Kidney epithelial cell (primary cell): ENCODE measurements at regions not wholly inside any gene's neighbourhood (a gene's known extent, or its start where the extent isn't known, plus 50 kb on each side); places are given as distances from the start of the nearest gene placed in this dataset.
A peak's percentile ranks its signal among the peaks of the same experiment; 100 is the strongest.

ENCODE experiments used
- DNase-seq: peaks from one replicate; pipeline ENCODE4 v3.0.0-alpha.2; 2010; ENCODE audit warnings: low read depth
- H3K27me3 ChIP-seq: 2 replicates; pipeline ENCODE4 v1.6.0; 2011; ENCODE audit warnings: low read length; ENCODE audit not compliant: control insufficient read depth, insufficient read depth
- H3K36me3 ChIP-seq: 2 replicates; pipeline ENCODE4 v1.5.1; 2011; ENCODE audit warnings: low read length; ENCODE audit not compliant: control insufficient read depth, insufficient read depth
- H3K4me3 ChIP-seq: 2 replicates; pipeline ENCODE4 v1.5.1; 2011; ENCODE audit warnings: low read depth, mild to moderate bottlenecking, control low read depth, low read length
- TF ChIP-seq, protein P1 (sequence below): IDR thresholded peaks from 2 replicates; pipeline ENCODE4 v1.5.1; 2011; ENCODE audit warnings: mild to moderate bottlenecking, moderate library complexity, low read length, control low read depth, inconsistent platforms; ENCODE audit not compliant: insufficient read depth, poor library complexity, severe bottlenecking

DNA sequence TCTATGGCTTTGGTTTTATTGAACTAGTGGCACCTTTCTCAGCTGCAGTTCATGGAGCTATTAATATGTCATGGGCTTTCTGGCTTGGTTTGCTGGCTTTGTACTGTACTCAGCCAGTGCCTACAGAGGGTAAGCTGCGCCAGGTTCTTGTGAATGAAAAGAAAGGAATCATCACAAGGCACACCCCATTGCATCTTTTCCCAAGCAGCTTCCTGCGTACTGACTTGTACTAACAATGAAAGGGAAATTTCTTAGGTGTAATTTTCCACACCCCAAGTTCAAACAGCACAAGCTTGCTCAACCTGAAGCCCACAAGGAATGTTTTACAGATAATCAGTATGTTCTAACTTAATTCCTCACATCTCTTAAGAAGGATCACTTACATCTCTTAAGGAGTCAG is 78.0 kb upstream of the TNFSF18 start:
- Histone ChIP-seq H3K4me3 (no peak overlapping the region), H3K27me3 (no peaks in the 10 kb centered on the region), H3K36me3 (no peaks in the 10 kb centered on the region)
- TF ChIP-seq, protein P1, sequence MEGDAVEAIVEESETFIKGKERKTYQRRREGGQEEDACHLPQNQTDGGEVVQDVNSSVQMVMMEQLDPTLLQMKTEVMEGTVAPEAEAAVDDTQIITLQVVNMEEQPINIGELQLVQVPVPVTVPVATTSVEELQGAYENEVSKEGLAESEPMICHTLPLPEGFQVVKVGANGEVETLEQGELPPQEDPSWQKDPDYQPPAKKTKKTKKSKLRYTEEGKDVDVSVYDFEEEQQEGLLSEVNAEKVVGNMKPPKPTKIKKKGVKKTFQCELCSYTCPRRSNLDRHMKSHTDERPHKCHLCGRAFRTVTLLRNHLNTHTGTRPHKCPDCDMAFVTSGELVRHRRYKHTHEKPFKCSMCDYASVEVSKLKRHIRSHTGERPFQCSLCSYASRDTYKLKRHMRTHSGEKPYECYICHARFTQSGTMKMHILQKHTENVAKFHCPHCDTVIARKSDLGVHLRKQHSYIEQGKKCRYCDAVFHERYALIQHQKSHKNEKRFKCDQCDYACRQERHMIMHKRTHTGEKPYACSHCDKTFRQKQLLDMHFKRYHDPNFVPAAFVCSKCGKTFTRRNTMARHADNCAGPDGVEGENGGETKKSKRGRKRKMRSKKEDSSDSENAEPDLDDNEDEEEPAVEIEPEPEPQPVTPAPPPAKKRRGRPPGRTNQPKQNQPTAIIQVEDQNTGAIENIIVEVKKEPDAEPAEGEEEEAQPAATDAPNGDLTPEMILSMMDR = no peak
- DNase-seq = no peak

DNA sequence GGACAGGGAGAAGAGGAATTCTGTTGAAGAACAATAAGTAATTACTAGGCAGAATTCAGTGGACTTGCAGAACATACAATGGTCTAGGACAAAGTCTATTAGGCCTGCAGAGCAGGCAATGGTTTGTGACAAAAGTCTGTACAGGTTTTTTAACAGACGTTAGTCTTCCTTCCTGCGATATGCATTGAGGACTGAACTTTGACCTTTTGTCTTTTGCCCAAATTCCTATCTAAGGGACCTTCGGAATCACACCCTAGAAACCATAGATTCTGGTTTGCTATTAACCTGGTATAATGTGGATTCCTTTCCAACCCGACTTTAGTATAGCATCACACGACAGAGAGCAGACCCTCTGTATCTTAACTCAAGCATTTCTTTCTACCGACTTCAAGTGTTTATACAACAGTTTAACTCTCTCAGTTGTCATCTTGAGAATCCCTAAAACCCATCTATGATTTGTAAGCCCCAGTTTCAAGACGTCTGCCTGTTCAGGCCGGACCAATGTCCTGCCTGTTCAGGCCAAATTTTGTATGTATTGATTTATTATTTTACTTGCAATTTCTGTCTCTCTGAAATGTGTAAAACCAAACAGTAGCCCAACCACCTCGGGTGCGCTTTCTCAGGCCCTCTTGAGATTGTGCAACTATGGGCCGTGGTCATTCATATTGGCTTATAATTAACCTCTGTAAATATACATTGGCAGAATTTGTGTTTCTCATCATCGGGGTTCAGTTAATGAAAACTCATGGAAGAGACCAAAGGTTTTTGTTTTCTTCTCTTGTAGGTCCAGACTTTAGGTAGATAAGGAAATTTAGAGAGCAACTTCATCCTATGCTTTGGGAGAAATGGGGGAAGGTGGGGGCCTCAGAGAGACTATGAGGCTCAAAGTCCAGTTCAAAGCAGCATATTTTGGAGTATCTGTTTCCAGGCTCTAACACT is 76.9 kb upstream of the TNFSF18 start:
- H3K4me3 ChIP-seq = no peak overlapping the region
- DNase-seq = no peak
- H3K27me3 ChIP-seq = no peaks in the 10 kb centered on the region
- no peaks in the 10 kb centered on the region for H3K36me3 ChIP-seq
- TF ChIP-seq, protein P1 = no peak

DNA sequence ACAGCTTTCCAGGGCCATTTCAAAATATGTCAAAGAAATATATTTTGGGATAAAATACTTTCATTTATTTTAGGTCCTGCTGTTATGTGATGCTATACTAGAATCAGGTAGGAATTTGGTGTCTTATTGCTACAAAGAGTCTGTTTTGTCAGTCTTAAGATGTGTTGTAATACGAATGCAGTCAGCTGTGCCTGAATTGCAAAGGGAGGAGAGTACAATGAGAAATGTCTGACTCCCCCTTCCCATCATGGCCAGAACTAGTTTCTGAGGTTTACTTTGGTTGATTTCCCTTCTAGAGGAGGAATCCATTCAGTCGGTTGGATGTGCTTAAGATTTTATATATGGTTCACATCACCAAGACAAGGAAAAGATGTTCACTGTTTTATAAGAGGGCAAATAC is 75.7 kb upstream of the TNFSF18 start:
- Histone ChIP-seq H3K4me3 (no peak overlapping the region), H3K36me3 (no peaks in the 10 kb centered on the region), H3K27me3 (no peaks in the 10 kb centered on the region)
- TF ChIP-seq, protein P1 = no peak
- DNase-seq = no peak

DNA sequence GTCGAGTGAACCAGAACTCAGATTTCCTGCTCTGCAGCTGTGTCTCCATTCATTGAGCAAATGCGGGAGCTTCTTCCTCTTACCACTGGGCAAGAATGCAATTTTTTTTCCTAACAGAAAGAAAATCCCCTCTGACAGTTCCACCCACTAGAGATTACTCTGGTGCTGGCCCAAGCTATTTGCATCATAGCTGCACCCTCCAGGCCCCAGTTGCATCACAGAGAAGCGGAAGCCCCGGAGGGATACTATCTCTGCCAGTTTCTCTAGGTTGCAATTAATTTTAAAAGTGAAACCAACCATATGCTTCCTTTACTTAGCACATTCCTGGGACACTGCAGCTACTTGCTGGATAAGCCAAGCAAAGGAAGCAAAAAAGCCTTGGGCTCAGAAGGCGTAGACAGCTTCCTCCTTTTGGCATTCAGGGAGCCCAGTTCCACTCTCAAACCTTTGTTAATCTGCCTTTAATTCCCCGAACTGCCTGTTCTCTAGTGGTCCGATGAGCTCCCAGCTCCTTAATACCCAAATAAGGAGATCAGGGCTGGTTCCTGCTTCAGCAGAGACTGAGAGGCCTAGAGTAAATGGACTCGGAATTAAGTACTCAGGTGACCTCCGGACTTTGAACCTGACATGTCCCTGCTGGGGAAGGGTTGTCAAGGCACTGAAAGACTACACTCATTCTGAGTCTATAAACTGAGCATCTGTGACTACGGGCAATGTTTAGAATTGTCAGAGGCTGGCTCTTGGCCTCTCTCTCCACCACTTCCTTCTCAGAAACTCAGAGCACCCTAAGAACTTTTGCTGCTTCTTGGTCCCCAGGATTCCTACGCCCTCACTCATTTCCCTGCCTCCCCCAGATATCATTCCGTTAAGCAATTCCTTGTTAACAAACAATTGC is 72.5 kb upstream of the TNFSF18 start:
- no peaks in the 10 kb centered on the region for H3K27me3 ChIP-seq
- TF ChIP-seq, protein P1 = no peak
- no peak overlapping the region for H3K4me3 ChIP-seq
- no peaks in the 10 kb centered on the region for H3K36me3 ChIP-seq
- peak; percentile 47 for DNase-seq

DNA sequence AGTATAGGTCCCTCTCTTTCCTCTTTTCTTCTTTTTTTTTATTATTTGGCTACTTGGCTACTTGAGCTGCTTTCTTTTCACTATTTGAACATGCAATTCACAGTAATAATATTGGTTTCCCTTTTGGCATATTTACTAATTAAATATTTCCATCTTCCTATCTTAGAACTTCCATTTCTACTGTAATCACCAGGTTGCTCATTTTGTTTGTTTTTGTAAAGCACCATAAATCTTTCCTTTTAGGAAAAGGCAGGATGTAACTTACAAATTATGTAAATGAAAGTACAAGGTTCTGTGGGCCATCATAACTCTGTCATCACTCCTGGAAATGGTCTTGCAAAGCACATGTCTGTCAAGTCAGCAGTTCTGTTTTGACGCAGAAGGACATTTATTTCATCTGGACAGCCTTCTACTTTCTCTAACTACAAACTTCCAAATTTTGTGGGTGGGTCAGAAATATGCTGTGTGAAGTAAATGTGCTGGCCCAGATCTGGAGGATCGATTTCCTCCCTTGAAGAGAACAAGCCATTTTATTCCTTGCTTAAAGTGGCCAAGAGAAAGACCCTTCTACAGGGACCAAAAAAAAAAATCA is 71.7 kb upstream of the TNFSF18 start:
- Histone ChIP-seq H3K4me3 (no peak overlapping the region), H3K36me3 (no peaks in the 10 kb centered on the region), H3K27me3 (no peaks in the 10 kb centered on the region)
- TF ChIP-seq, protein P1 = no peak
- DNase-seq = no peak
